ENCODE measurements at regions not wholly inside any gene's neighbourhood (a gene's known extent, or its start where the extent isn't known, plus 50 kb on each side); places are given as distances from the start of the nearest gene placed in this dataset.

DNA sequence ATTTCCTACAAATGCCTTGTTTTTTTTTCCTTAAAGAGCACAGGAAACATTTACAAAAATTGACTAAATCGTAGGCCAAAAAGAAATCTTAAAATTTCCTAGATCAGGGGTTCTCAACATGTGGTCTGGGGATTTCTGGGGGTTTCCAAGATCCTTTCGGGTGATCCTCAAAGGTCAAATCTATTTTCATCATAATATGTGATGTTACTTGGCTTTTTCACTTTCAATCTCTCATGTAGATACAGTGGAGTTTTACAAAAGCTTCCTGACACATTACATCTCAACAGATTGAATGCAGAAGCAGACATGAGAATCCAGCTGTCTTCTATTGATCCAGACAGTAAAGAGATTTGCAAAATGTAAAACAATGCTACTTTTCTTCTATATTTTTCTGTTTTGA is 497.3 kb downstream of the INHBA start:
- Histone ChIP-seq H3K36me3 (ENCODE audit: insufficient read depth, low read length) (no peaks in the 10 kb centered on the region), H3K27ac (ENCODE audit: low read depth, low read length, poor library complexity, severe bottlenecking) (no peak overlapping the region), H3K9me3 (ENCODE audit: low read length) (no peaks in the 10 kb centered on the region), H3K4me1 (ENCODE audit: insufficient read depth, low read length, poor library complexity, severe bottlenecking) (no peaks in the 10 kb centered on the region), H2AFZ (ENCODE audit: low read length) (no peak overlapping the region), H3K79me2 (ENCODE audit: insufficient read depth, low read depth, low read length) (no peaks in the 10 kb centered on the region), H4K20me1 (ENCODE audit: insufficient read depth, low read length) (no peaks in the 10 kb centered on the region), H3K9me2 (ENCODE audit: insufficient read depth, low read length) (no peaks in the 10 kb centered on the region), H3K4me3 (ENCODE audit: low read depth, low read length, poor library complexity, severe bottlenecking) (no peak overlapping the region), H3K4me2 (ENCODE audit: low read length) (no peak overlapping the region)
- no TSS peak for BruUV-seq (replicated peaks)
- CTCF ChIA-PET (ENCODE audit: unreplicated experiment), result no interaction called here
- TF ChIP-seq CTCF (conservative IDR thresholded peaks at IDR 0.05; ENCODE audit: low read length) (no peak), EZH2phosphoT487 (IDR thresholded peaks at IDR 0.05; ENCODE audit: borderline replicate concordance, low read depth, low read length) (no peak)
- POLR2A ChIA-PET, result no interaction called here
- intact Hi-C loops (cut with micrococcal nuclease; ENCODE audit: unreplicated experiment), result no loop called here
- no peak for DNase-seq (ENCODE audit: low spot score)

GRCh38 chr7:41203542-41203941 is 499.3 kb downstream of the INHBA start:
- no peak overlapping the region for H3K4me3 ChIP-seq (ENCODE audit: low read depth, low read length, poor library complexity, severe bottlenecking)
- POLR2A ChIA-PET, result interaction anchor here (1.0 kb wide), 1 partner anchor 103 kb away, joined by 3 read pairs; no protein-coding TSS in a partner anchor
- H3K9me2 ChIP-seq (ENCODE audit: insufficient read depth, low read length), result no peaks in the 10 kb centered on the region
- H3K4me1 ChIP-seq (ENCODE audit: insufficient read depth, low read length, poor library complexity, severe bottlenecking), result no peaks in the 10 kb centered on the region
- no peak overlapping the region for H2AFZ ChIP-seq (ENCODE audit: low read length)
- CTCF ChIA-PET (ENCODE audit: unreplicated experiment), result no interaction called here
- no peaks in the 10 kb centered on the region for H4K20me1 ChIP-seq (ENCODE audit: insufficient read depth, low read length)
- TF ChIP-seq EZH2phosphoT487 (IDR thresholded peaks at IDR 0.05; ENCODE audit: borderline replicate concordance, low read depth, low read length) (no peak), CTCF (conservative IDR thresholded peaks at IDR 0.05; ENCODE audit: low read length) (no peak)
- no TSS peak for BruUV-seq (replicated peaks)
- H3K27ac ChIP-seq (ENCODE audit: low read depth, low read length, poor library complexity, severe bottlenecking), result no peak overlapping the region
- H3K9me3 ChIP-seq (ENCODE audit: low read length), result no peaks in the 10 kb centered on the region
- no peaks in the 10 kb centered on the region for H3K79me2 ChIP-seq (ENCODE audit: insufficient read depth, low read depth, low read length)
- no peaks in the 10 kb centered on the region for H3K36me3 ChIP-seq (ENCODE audit: insufficient read depth, low read length)
- no peak for DNase-seq (ENCODE audit: low spot score)
- intact Hi-C loops (cut with micrococcal nuclease; ENCODE audit: unreplicated experiment), result no loop called here
- no peak overlapping the region for H3K4me2 ChIP-seq (ENCODE audit: low read length)

DNA sequence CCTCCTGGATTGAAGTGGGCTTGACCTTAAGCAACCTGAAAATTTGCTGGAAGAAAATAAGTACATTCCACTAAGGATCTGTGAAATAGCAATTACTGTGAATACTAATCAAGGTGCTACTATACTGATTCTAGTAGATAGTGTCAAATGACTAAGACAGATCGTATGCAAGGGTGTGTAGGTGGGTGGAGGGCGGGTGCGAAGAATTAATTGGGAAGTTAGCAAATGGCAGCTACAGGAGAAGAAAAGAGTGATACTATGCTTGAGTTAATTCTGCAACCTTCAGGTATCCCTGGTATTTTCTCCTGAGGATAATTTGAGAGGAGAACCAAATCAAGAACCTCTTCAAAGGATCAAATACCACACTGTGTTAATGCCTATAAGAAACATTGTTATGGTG is 501.9 kb downstream of the INHBA start:
- no TSS peak for BruUV-seq (replicated peaks)
- CTCF ChIA-PET (ENCODE audit: unreplicated experiment), result no interaction called here
- Histone ChIP-seq H3K4me1 (ENCODE audit: insufficient read depth, low read length, poor library complexity, severe bottlenecking) (no peaks in the 10 kb centered on the region), H2AFZ (ENCODE audit: low read length) (no peak overlapping the region), H3K9me3 (ENCODE audit: low read length) (no peaks in the 10 kb centered on the region), H3K27ac (ENCODE audit: low read depth, low read length, poor library complexity, severe bottlenecking) (no peak overlapping the region), H4K20me1 (ENCODE audit: insufficient read depth, low read length) (no peaks in the 10 kb centered on the region), H3K9me2 (ENCODE audit: insufficient read depth, low read length) (no peaks in the 10 kb centered on the region), H3K4me3 (ENCODE audit: low read depth, low read length, poor library complexity, severe bottlenecking) (no peak overlapping the region), H3K4me2 (ENCODE audit: low read length) (no peak overlapping the region), H3K79me2 (ENCODE audit: insufficient read depth, low read depth, low read length) (no peaks in the 10 kb centered on the region), H3K36me3 (ENCODE audit: insufficient read depth, low read length) (no peaks in the 10 kb centered on the region)
- no peak for DNase-seq (ENCODE audit: low spot score)
- no peak for TF ChIP-seq EZH2phosphoT487 (IDR thresholded peaks at IDR 0.05; ENCODE audit: borderline replicate concordance, low read depth, low read length)
- POLR2A ChIA-PET, result interaction anchor here (0.6 kb wide), 1 partner anchor 706 kb away, joined by 4 read pairs; no protein-coding TSS in a partner anchor
- intact Hi-C loops (cut with micrococcal nuclease; ENCODE audit: unreplicated experiment), result no loop called here
